GM19193 (cell line): ENCODE measurements at regions not wholly inside any gene's neighbourhood (a gene's known extent, or its start where the extent isn't known, plus 50 kb on each side); places are given as distances from the start of the nearest gene placed in this dataset.

Experiments
- POLR2A ChIP-seq: IDR thresholded peaks from 4 replicates; pipeline ENCODE4 v1.6.1; 2011; ENCODE audit not compliant: insufficient read depth, insufficient read length; ENCODE audit errors: extremely low read depth

- TF ChIP-seq POLR2A = no peak
These were observed 65.8 kb upstream of the RPH3AL start for GRCh38 chr17:418421-418751.

- no peak for TF ChIP-seq POLR2A
These were observed 65.2 kb upstream of the RPH3AL start for GRCh38 chr17:417691-418420.

GRCh38 chr17:416293-417206 is 63.9 kb upstream of the RPH3AL start:
- TF ChIP-seq POLR2A = peak; percentile 44

- no peak for TF ChIP-seq POLR2A
These were observed 61.2 kb upstream of the RPH3AL start for GRCh38 chr17:413706-414380.

- no peak for TF ChIP-seq POLR2A
These were observed 60.4 kb upstream of the RPH3AL start for GRCh38 chr17:413016-413350.

GRCh38 chr17:412211-413015 is 59.8 kb upstream of the RPH3AL start:
- no peak for TF ChIP-seq POLR2A

- no peak for TF ChIP-seq POLR2A
These were observed 59.0 kb upstream of the RPH3AL start for GRCh38 chr17:411421-412120.

- no peak for TF ChIP-seq POLR2A
These were observed 58.2 kb upstream of the RPH3AL start for GRCh38 chr17:410543-411401.

GRCh38 chr17:409848-410542 is 57.4 kb upstream of the RPH3AL start:
- peak; percentile 87 for TF ChIP-seq POLR2A

- TF ChIP-seq POLR2A = no peak
These were observed 56.8 kb upstream of the RPH3AL start for GRCh38 chr17:409308-409847.

GRCh38 chr17:404703-405102 is 52.1 kb upstream of the RPH3AL start:
- no peak for TF ChIP-seq POLR2A
